Daoy (cell line): ENCODE measurements at regions not wholly inside any gene's neighbourhood (a gene's known extent, or its start where the extent isn't known, plus 50 kb on each side); places are given as distances from the start of the nearest gene placed in this dataset.

Experiments used
- DNase-seq: peaks from one replicate; pipeline ENCODE4 v3.0.0-alpha.2; 2015; ENCODE audit warnings: low read depth

- no peak for DNase-seq
Measured at GRCh38 chr5:5558638-5559527, 136.4 kb downstream of the ICE1 start.

- no peak for DNase-seq
Measured at GRCh38 chr5:5558102-5558501, 135.6 kb downstream of the ICE1 start.

GRCh38 chr5:5551499-5551898, 129.0 kb downstream of the ICE1 start:
- DNase-seq = no peak

GRCh38 chr5:5546408-5546807, 123.9 kb downstream of the ICE1 start:
- DNase-seq = no peak

GRCh38 chr5:5544094-5544663, 121.7 kb downstream of the ICE1 start:
- no peak for DNase-seq

- no peak for DNase-seq
Measured at GRCh38 chr5:5542654-5543053, 120.2 kb downstream of the ICE1 start.

GRCh38 chr5:5540065-5540464, 117.6 kb downstream of the ICE1 start:
- no peak for DNase-seq
